DND-41 (cell line): ENCODE measurements at regions not wholly inside any gene's neighbourhood (a gene's known extent, or its start where the extent isn't known, plus 50 kb on each side); places are given as distances from the start of the nearest gene placed in this dataset.

ENCODE experiments used
- ATAC-seq: fragments of 200-7000 bp; cut with Tn5 transposase; 3 replicates; pipeline ENCODE4 v1.9.1; 2021; ENCODE audit warnings: low read depth; ENCODE audit not compliant: insufficient read depth
- DNase-seq: peaks from one replicate; pipeline ENCODE4 v3.0.0-alpha.2; 2020
- H2AFZ ChIP-seq: 2 replicates; pipeline ENCODE4 v1.6.0; 2012; ENCODE audit warnings: low read depth, low read length
- H3K27ac ChIP-seq: 2 replicates; pipeline ENCODE4 v1.5.1; 2012; ENCODE audit warnings: low read length, inconsistent platforms
- H3K27me3 ChIP-seq: fragments of 200-600 bp; sonication (generic); 2 replicates; pipeline ENCODE4 v1.6.0; 2012; ENCODE audit warnings: low read length, mild to moderate bottlenecking, inconsistent platforms; ENCODE audit not compliant: insufficient read depth, poor library complexity
- H3K36me3 ChIP-seq: 2 replicates; pipeline ENCODE4 v1.5.1; 2012; ENCODE audit warnings: low read length, inconsistent platforms; ENCODE audit not compliant: insufficient read depth
- H3K4me1 ChIP-seq: 2 replicates; pipeline ENCODE4 v1.5.1; 2012; ENCODE audit warnings: mild to moderate bottlenecking, low read length; ENCODE audit not compliant: insufficient read depth
- H3K4me2 ChIP-seq: 2 replicates; pipeline ENCODE4 v1.6.0; 2012; ENCODE audit warnings: mild to moderate bottlenecking, moderate library complexity, low read length, inconsistent platforms; ENCODE audit not compliant: insufficient read depth
- H3K4me3 ChIP-seq, 2 experiments: fragments of 200-600 bp in 1 of 2; shearing (Covaris generic) in 1 of 2; 2 replicates each; pipeline ENCODE4 v1.5.1; 2012 to 2016; ENCODE audit warnings: inconsistent platforms in 2 of 2, low read length in 2 of 2, mild to moderate bottlenecking in 2 of 2, low read depth in 1 of 2, moderate library complexity in 1 of 2
- H3K79me2 ChIP-seq: 2 replicates; pipeline ENCODE4 v1.6.0; 2012; ENCODE audit warnings: low read length, inconsistent platforms; ENCODE audit not compliant: insufficient read depth
- H3K9ac ChIP-seq: 2 replicates; pipeline ENCODE4 v1.6.0; 2012; ENCODE audit warnings: low read depth, mild to moderate bottlenecking, inconsistent platforms, low read length, moderate library complexity
- H3K9me3 ChIP-seq: 2 replicates; pipeline ENCODE4 v1.5.1; 2012; ENCODE audit warnings: low read length, moderate library complexity, mild to moderate bottlenecking, inconsistent platforms; ENCODE audit not compliant: insufficient read depth, severe bottlenecking
- H4K20me1 ChIP-seq: 2 replicates; pipeline ENCODE4 v1.6.0; 2012; ENCODE audit warnings: low read length; ENCODE audit not compliant: insufficient read depth
- EZH2 ChIP-seq: IDR thresholded peaks from 3 replicates; pipeline ENCODE4 v1.6.1; 2012; ENCODE audit warnings: borderline replicate concordance, low read depth, mild to moderate bottlenecking, moderate library complexity, low read length, inconsistent platforms; ENCODE audit not compliant: severe bottlenecking
- TF ChIP-seq, protein P1 (sequence below): IDR thresholded peaks from 2 replicates; pipeline ENCODE4 v1.5.1; 2012; ENCODE audit warnings: borderline replicate concordance, low read length, moderate library complexity, mild to moderate bottlenecking; ENCODE audit not compliant: poor library complexity, severe bottlenecking; ENCODE audit errors: extremely low read depth

DNA sequence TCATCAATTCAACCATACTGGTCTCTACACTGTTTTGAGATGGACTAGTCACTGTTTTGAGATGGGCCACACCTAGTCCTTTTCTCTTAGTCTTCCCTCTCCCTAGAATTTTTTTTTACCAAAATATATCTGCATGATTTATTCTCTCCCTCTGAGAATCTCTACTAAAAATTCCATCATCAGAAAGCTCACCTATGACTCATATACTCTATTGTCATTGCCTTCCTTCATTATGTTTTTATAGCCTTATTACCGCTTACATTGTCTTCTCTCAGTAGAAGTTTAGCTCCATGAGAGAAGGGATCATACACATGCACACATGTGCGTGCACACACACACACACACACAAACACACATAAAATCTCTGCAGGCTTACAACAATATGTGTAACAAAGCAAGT, 303.6 kb downstream of the PCDH10 start:
- H3K79me2 ChIP-seq: no peaks in the 10 kb centered on the region
- H3K27ac ChIP-seq: no peak overlapping the region
- H3K9me3 ChIP-seq: no peaks in the 10 kb centered on the region
- no peak overlapping the region for H3K4me2 ChIP-seq
- H3K4me1 ChIP-seq: peaks cover 10% of the 10 kb centered on the region; the same call in 1 of the 2 replicates
- DNase-seq: no peak
- H3K9ac ChIP-seq: no peak overlapping the region
- H3K36me3 ChIP-seq: no peaks in the 10 kb centered on the region
- no peak for ATAC-seq
- no peak overlapping the region for H2AFZ ChIP-seq
- no peaks in the 10 kb centered on the region for H3K27me3 ChIP-seq
- TF ChIP-seq, protein P1, sequence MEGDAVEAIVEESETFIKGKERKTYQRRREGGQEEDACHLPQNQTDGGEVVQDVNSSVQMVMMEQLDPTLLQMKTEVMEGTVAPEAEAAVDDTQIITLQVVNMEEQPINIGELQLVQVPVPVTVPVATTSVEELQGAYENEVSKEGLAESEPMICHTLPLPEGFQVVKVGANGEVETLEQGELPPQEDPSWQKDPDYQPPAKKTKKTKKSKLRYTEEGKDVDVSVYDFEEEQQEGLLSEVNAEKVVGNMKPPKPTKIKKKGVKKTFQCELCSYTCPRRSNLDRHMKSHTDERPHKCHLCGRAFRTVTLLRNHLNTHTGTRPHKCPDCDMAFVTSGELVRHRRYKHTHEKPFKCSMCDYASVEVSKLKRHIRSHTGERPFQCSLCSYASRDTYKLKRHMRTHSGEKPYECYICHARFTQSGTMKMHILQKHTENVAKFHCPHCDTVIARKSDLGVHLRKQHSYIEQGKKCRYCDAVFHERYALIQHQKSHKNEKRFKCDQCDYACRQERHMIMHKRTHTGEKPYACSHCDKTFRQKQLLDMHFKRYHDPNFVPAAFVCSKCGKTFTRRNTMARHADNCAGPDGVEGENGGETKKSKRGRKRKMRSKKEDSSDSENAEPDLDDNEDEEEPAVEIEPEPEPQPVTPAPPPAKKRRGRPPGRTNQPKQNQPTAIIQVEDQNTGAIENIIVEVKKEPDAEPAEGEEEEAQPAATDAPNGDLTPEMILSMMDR: no peak
- no peak for TF ChIP-seq EZH2
- H4K20me1 ChIP-seq: no peaks in the 10 kb centered on the region
- no peak overlapping the region for H3K4me3 ChIP-seq

DNA sequence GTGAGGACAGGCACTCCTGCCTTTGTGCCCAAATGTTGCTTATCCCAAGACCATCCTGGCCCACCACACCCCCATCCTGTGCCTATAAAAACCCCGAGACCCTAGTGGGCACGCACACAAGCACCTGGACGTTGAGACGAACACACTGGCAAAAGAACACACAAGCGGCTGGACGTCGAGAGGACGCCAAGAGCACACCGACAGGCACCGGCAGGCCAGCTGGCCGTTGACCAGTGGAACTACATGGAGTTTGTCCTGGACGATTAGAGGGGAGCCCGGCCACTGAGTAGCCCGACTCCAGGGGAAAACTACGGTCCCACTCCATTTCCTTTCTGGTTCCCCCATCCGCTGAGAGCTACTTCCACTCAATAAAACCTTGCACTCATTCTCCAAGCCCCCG, 301.7 kb downstream of the PCDH10 start:
- DNase-seq (no peak), ATAC-seq (no peak)
- Histone ChIP-seq H3K27ac (no peak overlapping the region), H3K27me3 (no peaks in the 10 kb centered on the region), H3K9ac (no peak overlapping the region), H3K79me2 (no peaks in the 10 kb centered on the region), H4K20me1 (no peaks in the 10 kb centered on the region), H3K4me1 (peaks cover 4% of the 10 kb centered on the region; the same call in 1 of the 2 replicates), H2AFZ (no peak overlapping the region), H3K36me3 (no peaks in the 10 kb centered on the region), H3K9me3 (no peaks in the 10 kb centered on the region), H3K4me3 (no peak overlapping the region), H3K4me2 (no peak overlapping the region)
- TF ChIP-seq, protein P1: no peak

DNA sequence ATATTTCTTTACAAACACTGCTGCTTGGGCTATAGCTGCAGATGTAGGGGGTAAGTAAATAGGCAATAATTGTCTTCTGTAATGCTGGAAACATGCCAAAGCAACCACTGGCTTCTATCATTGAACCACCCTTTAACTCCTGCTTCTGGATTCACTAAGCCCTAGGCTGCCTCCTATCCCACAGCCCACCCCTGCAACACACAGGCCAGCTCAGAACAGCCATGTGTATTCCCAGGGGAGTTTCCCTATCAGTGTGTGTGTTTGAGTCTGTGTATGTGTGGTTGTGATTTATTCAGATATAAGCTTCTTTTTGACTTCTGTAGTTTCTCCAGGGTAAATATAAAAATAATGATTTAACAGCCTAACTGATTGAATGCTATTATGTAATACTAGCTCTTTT, 291.3 kb downstream of the PCDH10 start:
- Histone ChIP-seq H3K9ac (no peak overlapping the region), H3K79me2 (no peaks in the 10 kb centered on the region), H3K36me3 (no peaks in the 10 kb centered on the region), H4K20me1 (no peaks in the 10 kb centered on the region), H3K27ac (no peak overlapping the region), H3K4me3 (no peak overlapping the region), H2AFZ (no peak overlapping the region), H3K27me3 (no peaks in the 10 kb centered on the region), H3K4me1 (peaks cover 8% of the 10 kb centered on the region; the same call in 1 of the 2 replicates), H3K9me3 (no peaks in the 10 kb centered on the region), H3K4me2 (no peak overlapping the region)
- 0 out of 3 replicates have a peak, but pooled peaks have one; percentile 45 for ATAC-seq
- DNase-seq: peak; percentile 13
- TF ChIP-seq, protein P1: no peak
- TF ChIP-seq EZH2: no peak

DNA sequence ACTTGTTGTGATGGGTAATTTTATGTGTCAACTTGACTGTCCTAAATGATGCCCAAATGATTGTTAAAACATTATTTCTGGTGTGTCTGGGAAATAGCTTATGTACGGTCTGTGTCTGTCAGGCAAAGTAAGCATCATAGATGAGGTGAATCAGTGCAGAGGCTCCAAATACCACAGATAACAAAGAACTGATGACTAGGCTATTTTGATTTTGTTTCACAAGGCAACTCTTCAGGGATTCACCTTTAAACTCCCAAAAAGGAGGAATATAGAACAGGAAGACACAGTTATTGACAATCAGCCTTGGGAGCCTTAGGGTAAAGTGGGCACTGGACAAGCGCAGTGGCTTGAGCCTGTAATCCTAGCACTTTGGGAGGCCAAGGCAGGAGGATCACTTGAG, 290.7 kb downstream of the PCDH10 start:
- Histone ChIP-seq H3K9ac (no peak overlapping the region), H3K36me3 (no peaks in the 10 kb centered on the region), H3K4me3 (no peak overlapping the region), H3K79me2 (no peaks in the 10 kb centered on the region), H2AFZ (0 out of 2 replicates have a peak overlapping the region, but pooled peaks have one; percentile 0), H4K20me1 (no peaks in the 10 kb centered on the region), H3K4me1 (peaks cover 8% of the 10 kb centered on the region; the same call in 1 of the 2 replicates), H3K9me3 (no peaks in the 10 kb centered on the region), H3K27me3 (no peaks in the 10 kb centered on the region), H3K4me2 (no peak overlapping the region), H3K27ac (no peak overlapping the region)
- no peak for TF ChIP-seq EZH2
- TF ChIP-seq, protein P1: no peak
- ATAC-seq (no peak), DNase-seq (no peak)
